Colonic mucosa (tissue), 4 donors: ENCODE measurements at regions not wholly inside any gene's neighbourhood (a gene's known extent, or its start where the extent isn't known, plus 50 kb on each side); places are given as distances from the start of the nearest gene placed in this dataset.

ENCODE experiments used
- DNase-seq: peaks from one replicate; pipeline ENCODE4 v3.0.0-alpha.2; 2020
- H3K27ac ChIP-seq: fragments of 200-600 bp; one replicate; pipeline ENCODE4 v1.8.0; 2021
- H3K27me3 ChIP-seq: fragments of 200-600 bp; one replicate; pipeline ENCODE4 v1.8.0; 2021
- H3K36me3 ChIP-seq: fragments of 200-600 bp; one replicate; pipeline ENCODE4 v1.8.0; 2021
- H3K4me1 ChIP-seq: fragments of 200-600 bp; one replicate; pipeline ENCODE4 v1.8.0; 2021; ENCODE audit warnings: mild to moderate bottlenecking
- H3K4me3 ChIP-seq: fragments of 200-600 bp; one replicate; pipeline ENCODE4 v1.8.0; 2021
- H3K9ac ChIP-seq, 2 donors: one replicate each; pipeline ENCODE4 v1.7.0; 2013; ENCODE audit warnings: control low read depth in 2 of 2, low read depth in 2 of 2, low read length in 2 of 2
- H3K9me3 ChIP-seq: fragments of 200-600 bp; one replicate; pipeline ENCODE4 v1.8.0; 2021
- CTCF ChIP-seq: fragments of 200-600 bp; IDR thresholded peaks from one replicate; pipeline ENCODE4 v1.8.0; 2022; ENCODE audit warnings: antibody characterized with exemption, mild to moderate bottlenecking
- intact Hi-C: fragments of 100-400 bp; cut with DNase I; formaldehyde crosslinking; loops from one replicate; pipeline ENCODE4 v1.14.1; 2022
- donor health status: healthy.
- donor health status: DM: no; HTN: no; CAD: no.
- donor health status: DM: no; HTN: no; CAD: no.

DNA sequence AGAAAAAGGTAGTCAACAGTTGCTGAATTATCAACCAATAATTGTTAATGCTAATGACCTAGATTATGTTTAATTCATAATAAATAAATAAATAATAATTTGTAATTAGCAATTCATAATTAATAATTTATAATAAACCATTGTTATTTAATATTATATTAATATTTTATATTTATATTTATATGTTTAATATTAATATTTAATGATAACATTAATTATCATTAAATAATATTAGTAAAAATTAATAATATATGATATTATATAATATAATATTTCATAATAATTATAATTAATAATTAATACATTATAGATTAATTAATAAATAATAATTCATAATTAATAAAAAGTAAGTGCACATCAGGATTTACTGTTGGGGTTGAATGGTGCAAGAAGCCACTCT, 389.4 kb upstream of the RGPD4 start:
- Histone ChIP-seq H3K9ac (no peak overlapping the region), H3K4me1 (no peaks in the 10 kb centered on the region), H3K9me3 (no peaks in the 10 kb centered on the region), H3K27me3 (no peaks in the 10 kb centered on the region), H3K4me3 (no peak overlapping the region), H3K27ac (no peak overlapping the region), H3K36me3 (no peaks in the 10 kb centered on the region)
- intact Hi-C loops, result no loop called here
- no peak for TF ChIP-seq CTCF
- DNase-seq, result no peak

- intact Hi-C loops, result no loop called here
- no peaks in the 10 kb centered on the region for H3K4me1 ChIP-seq
- no peak for DNase-seq
- H3K36me3 ChIP-seq, result no peaks in the 10 kb centered on the region
- H3K4me3 ChIP-seq, result no peak overlapping the region
- H3K27ac ChIP-seq, result no peak overlapping the region
- H3K9me3 ChIP-seq, result no peaks in the 10 kb centered on the region
- no peak for TF ChIP-seq CTCF
- no peaks in the 10 kb centered on the region for H3K27me3 ChIP-seq
- no peak overlapping the region for H3K9ac ChIP-seq
These were observed 388.9 kb upstream of the RGPD4 start for GRCh38 chr2:107437807-107438206.

- H3K4me1 ChIP-seq, result no peaks in the 10 kb centered on the region
- no peaks in the 10 kb centered on the region for H3K36me3 ChIP-seq
- no peaks in the 10 kb centered on the region for H3K9me3 ChIP-seq
- intact Hi-C loops, result no loop called here
- no peak for DNase-seq
- no peaks in the 10 kb centered on the region for H3K27me3 ChIP-seq
- H3K9ac ChIP-seq, result no peak overlapping the region
- no peak overlapping the region for H3K4me3 ChIP-seq
- H3K27ac ChIP-seq, result no peak overlapping the region
- no peak for TF ChIP-seq CTCF
These were observed 378.5 kb upstream of the RGPD4 start for GRCh38 chr2:107448160-107448559.

DNA sequence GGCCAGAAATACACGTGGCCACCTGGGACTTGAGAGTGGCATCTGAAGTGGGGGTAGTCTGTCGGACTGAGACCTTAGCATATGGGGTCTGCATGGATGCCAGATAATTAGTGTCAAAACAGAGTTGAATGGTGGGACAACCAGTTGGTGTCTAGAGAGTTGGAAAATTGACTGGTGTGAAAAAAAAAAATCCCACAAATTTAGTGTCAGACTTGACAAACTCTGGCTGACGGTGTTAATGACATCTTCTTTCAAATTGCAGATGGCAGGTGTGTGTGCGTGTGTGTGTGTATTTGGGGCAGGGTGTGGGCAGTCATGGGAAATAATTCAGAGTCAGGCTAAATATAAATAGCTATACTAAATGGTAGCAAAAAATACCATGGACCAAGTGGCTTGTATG, 365.4 kb upstream of the RGPD4 start:
- Histone ChIP-seq H3K36me3 (no peaks in the 10 kb centered on the region), H3K4me3 (no peak overlapping the region), H3K4me1 (no peaks in the 10 kb centered on the region), H3K27ac (no peak overlapping the region), H3K9ac (no peak overlapping the region), H3K27me3 (no peaks in the 10 kb centered on the region), H3K9me3 (no peaks in the 10 kb centered on the region)
- TF ChIP-seq CTCF, result no peak
- no peak for DNase-seq
- intact Hi-C loops, result no loop called here

GRCh38 chr2:107462181-107462580, 364.5 kb upstream of the RGPD4 start:
- Histone ChIP-seq H3K27me3 (no peaks in the 10 kb centered on the region), H3K4me1 (no peaks in the 10 kb centered on the region), H3K9me3 (no peaks in the 10 kb centered on the region), H3K36me3 (no peaks in the 10 kb centered on the region), H3K27ac (no peak overlapping the region), H3K4me3 (no peak overlapping the region), H3K9ac (no peak overlapping the region)
- intact Hi-C loops, result no loop called here
- no peak for TF ChIP-seq CTCF
- no peak for DNase-seq

DNA sequence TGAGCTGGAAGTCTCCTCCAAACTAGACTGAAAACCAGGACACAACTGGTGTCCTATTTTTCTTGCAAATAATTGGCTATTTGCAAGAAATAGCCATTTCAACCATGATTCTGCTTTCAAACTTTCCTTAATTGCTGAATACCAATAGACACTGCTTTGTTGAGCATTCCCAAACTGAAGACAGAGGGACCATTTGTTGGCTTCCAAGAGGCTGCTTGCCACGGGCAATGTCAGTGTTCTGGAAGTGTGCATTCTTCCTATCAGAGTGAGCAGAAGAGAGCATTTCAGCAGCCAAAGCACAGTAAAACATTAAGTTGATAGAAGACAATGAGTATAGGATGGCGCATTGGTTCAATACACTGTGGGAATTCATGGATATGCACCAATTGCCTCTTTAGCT, 360.5 kb upstream of the RGPD4 start:
- DNase-seq, result no peak
- intact Hi-C loops, result no loop called here
- Histone ChIP-seq H3K36me3 (no peaks in the 10 kb centered on the region), H3K4me3 (no peak overlapping the region), H3K4me1 (no peaks in the 10 kb centered on the region), H3K27me3 (no peaks in the 10 kb centered on the region), H3K9ac (no peak overlapping the region), H3K27ac (no peak overlapping the region), H3K9me3 (no peaks in the 10 kb centered on the region)
- no peak for TF ChIP-seq CTCF
